ENCODE measurements at regions not wholly inside any gene's neighbourhood (a gene's known extent, or its start where the extent isn't known, plus 50 kb on each side); places are given as distances from the start of the nearest gene placed in this dataset.
"Not testable (repeated sequence)": the region's sequence is repeated elsewhere in the genome, so short reads cannot be mapped to it uniquely, and the experiment has no call there.

DNA sequence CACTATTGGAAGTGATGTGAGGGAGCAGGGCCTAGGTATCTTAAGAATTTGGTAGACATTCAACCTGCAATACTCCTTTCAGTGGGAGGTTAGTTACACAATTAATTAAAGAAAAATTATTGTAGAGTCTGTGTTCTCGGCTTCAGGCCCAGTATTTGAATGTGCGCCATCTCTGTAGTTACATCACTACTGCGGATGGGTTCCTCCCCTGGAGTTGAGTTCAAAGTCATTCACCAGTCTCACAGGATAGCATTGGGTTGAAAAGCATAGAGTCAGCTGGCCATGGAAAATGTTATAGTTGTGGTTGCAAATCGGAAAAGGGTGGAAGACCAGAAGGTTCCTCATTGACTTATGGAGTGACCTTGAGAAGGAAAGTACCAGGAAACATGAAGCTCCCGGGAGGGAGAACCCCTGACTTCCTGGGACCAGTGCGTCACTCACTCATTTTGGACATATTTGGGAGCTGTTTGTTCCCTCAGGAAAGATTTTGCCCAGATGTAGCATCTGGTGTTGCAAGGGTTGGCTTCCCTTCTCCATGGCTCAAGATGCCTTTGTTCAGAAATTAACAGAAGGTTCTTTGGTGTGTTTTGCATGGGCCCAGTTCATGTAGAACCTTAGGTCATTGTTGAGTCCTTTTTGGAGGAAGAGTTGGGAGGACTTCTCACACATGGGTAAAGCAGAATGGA is 111.8 kb downstream of the SRGAP2 start:
- DNase-seq: not testable (repeated sequence)

GRCh38 chr1:206316901-206317300 is 113.6 kb downstream of the SRGAP2 start:
- not testable (repeated sequence) for DNase-seq

- not testable (repeated sequence) for DNase-seq
Measured at GRCh38 chr1:206317878-206318514, 114.7 kb downstream of the SRGAP2 start.

- DNase-seq: not testable (repeated sequence)
Measured at GRCh38 chr1:206320227-206320626, 116.9 kb downstream of the SRGAP2 start.

GRCh38 chr1:206326159-206326939 is 123.0 kb downstream of the SRGAP2 start:
- DNase-seq: not testable (repeated sequence)

DNA sequence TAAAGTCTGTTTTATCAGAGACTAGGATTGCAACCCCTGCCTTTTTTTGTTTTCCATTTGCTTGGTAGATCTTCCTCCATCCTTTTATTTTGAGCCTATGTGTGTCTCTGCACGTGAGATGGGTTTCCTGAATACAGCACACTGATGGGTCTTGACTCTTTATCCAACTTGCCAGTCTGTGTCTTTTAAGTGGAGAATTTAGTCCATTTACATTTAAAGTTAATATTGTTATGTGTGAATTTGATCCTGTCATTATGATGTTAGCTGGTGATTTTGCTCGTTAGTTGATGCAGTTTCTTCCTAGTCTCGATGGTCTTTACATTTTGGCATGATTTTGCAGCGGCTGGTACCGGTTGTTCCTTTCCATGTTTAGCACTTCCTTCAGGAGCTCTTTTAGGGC is 128.3 kb downstream of the SRGAP2 start:
- DNase-seq: not testable (repeated sequence)

- DNase-seq: not testable (repeated sequence)
Measured at GRCh38 chr1:206333316-206333715, 130.0 kb downstream of the SRGAP2 start.

DNA sequence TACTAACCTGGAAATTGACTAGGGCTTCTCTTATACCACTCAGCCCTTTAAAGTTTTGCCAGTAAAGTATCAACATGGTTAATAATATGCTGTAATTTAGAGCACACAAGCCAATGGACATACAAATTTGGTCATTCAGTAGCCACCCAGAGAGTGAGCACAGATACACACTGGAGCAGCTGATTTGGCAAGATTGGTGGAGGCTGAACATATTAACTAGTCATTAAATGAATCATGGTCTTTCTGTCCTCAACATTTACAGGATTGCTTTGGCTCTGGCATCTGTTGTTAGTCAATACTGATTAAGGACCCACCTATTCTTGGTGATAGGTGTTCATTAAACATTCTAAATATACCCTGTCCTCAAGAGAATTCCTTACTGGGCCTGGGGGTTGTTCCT is 130.6 kb downstream of the SRGAP2 start:
- DNase-seq: not testable (repeated sequence)

DNA sequence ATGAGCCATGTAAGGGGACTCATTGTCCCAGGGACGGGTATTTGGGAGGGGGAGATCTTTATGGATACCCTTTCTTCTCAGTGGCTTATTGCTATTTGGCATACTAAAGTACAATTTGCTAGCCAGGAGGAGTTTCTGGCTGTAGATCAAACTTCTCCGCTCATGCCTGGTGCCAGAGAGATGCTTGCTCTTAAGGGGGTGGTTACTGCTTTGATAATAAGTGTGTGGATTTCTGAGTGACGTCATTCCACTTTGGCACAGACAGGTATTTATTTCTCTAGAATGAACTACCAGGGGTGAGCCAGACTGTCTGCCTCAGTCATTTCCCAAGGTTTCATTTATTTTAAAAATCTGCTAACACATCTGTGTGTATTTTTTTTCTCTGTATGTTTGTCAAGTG is 131.1 kb downstream of the SRGAP2 start:
- not testable (repeated sequence) for DNase-seq

- DNase-seq: not testable (repeated sequence)
Measured at GRCh38 chr1:206335162-206335561, 131.8 kb downstream of the SRGAP2 start.

- not testable (repeated sequence) for DNase-seq
Measured at GRCh38 chr1:206335875-206336846, 132.8 kb downstream of the SRGAP2 start.

DNA sequence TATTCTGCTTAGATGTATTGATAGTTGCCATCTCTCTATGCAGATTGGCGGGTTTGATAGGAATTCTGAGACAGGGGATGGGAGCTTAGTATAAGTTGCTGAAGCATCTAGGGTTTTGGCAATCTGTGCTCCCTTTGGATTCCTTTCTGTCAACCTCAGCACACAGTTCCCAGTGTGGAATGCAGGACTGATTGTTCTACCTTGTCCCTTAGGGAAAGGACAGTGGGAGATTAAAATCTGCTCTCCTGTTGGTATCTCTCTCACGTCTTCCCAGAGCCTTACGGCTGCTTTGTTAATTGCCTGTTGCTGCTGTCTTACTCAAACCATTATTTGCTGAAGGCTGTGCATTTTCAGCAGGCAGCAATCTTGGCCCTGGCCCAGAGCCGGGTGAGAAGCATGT is 133.3 kb upstream of the IKBKE start:
- not testable (repeated sequence) for DNase-seq

GRCh38 chr1:206350493-206351275 is 119.6 kb upstream of the IKBKE start:
- not testable (repeated sequence) for DNase-seq

DNA sequence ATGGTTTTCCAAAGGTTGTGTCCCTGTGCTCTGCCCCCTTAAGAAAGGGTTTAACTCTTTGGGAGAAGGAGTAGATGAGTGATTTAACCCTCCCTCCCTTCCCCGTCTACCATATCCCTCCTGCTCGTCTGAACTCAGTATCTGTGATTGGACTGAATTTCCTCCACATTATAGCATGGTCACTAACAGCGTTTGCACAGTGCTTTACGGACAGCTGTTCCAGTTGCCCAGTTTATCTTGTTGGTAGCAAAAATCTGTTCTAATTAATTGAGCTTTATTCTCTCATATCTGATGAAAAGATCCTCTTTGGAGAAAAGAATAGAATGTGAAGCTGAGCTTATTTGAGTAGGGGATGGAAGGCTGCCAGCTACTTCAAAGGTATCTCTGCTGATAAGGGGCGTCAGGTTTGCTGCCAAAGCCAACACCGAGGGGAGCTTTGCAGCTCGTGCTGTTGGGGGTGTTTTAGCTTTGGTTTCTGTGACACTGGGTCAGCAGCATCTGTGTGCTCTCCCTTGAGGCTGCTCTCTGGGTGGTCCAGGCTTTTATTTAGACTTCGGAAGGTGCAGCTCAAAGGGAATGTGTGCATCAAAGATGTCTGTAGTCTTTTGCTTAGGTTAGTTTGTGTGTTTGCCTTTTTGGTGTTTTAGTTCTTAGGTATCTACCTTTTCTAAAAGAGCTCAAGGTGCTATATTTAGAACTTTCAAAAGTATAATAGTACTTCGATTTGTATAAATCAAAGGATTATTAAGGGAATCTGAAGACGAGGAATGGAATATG is 118.8 kb upstream of the IKBKE start:
- DNase-seq: not testable (repeated sequence)

GRCh38 chr1:206356310-206356709 is 114.0 kb upstream of the IKBKE start:
- DNase-seq: peak; percentile 50

DNA sequence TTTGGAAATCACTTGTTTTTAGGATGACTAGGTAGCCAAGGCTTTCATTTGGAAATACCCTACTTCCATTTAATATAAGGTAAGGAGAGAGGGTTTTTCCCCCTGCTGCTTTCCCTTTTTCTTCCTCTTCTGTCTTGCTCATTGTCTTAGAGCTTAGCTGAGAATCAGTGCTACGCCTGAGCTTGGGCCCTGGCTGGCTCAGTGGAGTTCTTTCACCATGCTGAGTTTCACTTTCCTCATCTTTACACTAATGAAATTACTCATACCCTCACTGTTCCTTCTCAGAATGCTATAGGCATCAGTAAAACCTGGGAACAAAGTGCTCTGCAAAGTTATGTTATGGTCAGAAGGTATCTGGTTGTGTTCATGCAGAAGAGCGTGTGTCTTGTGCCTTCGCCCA is 112.3 kb upstream of the IKBKE start:
- DNase-seq: not testable (repeated sequence)

GRCh38 chr1:206358771-206359170 is 111.5 kb upstream of the IKBKE start:
- DNase-seq: not testable (repeated sequence)

DNA sequence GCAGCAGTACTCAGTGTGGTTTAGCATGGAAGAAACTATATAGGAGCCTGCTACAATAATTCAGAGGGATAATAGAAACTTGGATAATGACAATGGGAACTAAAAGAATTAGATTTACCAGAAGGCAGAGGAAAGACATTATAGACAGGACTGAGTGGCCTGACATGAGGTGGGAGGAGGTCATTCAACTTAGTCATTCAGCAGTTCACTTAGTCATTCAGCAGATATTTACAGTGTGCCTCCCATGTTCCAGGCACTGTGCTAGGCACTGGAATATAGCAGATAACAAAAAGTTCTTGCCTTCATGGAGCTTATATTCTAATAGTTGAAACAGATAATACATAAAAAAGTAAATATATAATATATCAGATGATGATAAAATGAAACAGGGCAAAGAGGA is 110.9 kb upstream of the IKBKE start:
- DNase-seq: not testable (repeated sequence)

DNA sequence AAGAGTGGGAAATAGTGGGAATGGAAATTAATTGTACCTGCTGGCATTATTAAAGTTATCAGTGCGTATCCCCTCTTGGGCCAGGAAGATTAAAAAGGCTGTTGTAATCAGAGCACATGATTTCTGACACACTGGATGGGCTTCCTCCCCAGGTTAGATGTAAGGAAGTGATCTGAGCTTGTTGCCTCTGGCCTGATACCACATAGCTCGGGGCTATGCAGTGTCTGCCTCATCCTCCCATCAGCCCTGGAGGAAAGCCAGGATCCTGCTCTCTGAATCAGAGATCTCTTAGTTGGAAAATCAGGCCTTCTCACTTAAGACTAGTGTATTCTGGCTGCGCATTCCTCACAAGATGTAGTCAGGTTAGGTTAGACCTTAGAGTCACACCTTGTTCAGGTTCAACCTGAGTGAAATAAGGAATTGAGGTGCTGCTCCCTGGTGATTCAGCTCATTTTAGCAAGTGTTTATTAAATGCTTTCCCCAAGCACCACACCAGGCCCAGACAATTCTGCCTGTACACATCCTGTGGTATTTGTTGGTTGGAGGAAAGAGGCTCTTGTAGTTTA is 108.2 kb upstream of the IKBKE start:
- DNase-seq: not testable (repeated sequence)

DNA sequence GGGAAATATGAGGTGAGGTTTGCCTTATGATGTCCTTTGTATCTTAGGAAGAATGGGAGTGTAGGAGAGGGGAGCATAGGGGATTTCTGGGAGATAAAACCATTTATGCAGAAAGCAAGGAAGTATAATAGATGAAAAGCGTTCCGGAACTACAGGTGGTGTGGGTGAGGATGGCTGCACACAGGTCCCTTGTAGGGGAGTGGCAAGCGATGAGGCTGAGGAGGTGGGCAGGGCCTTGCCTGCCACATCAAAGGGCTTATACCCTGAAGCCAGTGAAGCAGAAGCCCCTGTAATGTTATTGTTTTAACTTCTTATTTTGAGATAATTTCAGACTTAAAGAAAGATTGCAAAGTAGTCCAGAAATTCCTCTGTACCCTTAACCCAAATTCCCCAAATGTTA is 107.3 kb upstream of the IKBKE start:
- DNase-seq: not testable (repeated sequence)
